IMR-90 (cell line): ENCODE measurements at regions not wholly inside any gene's neighbourhood (a gene's known extent, or its start where the extent isn't known, plus 50 kb on each side); places are given as distances from the start of the nearest gene placed in this dataset.

Experiments
- ATAC-seq: fragments of 200-7000 bp; cut with Tn5 transposase; 2 replicates; pipeline ENCODE4 v1.9.1; 2020; ENCODE audit warnings: low read depth, mild to moderate bottlenecking, moderate library complexity
- BruUV-seq: library from RNA; stranded (reverse); fragments of 400-500 nt; replicated peaks from 2 replicates; lab custom pipeline; 2021; lab: Mats Ljungman, UMichigan
- CTCF ChIA-PET: fragments of 300-600 bp; formaldehyde crosslinking; extraction: SDS; loops from one replicate; lab custom pipeline; 2021; ENCODE audit warnings: antibody characterized with exemption; lab: Yijun Ruan, JAX
- POLR2A ChIA-PET: fragments of 300-600 bp; sonication (Branson Sonifier 250); formaldehyde crosslinking; loops from one replicate; lab custom pipeline; 2022; ENCODE audit warnings: antibody characterized with exemption; ENCODE audit not compliant: unreplicated experiment; lab: Charles Lee
- DNase-seq: peaks from one replicate; pipeline ENCODE4 v3.0.0; 2013
- H2AFZ ChIP-seq: replicated peaks from 2 replicates; pipeline ENCODE3; 2013; ENCODE audit warnings: low read length, mild to moderate bottlenecking; ENCODE audit not compliant: poor library complexity
- H2AK5ac ChIP-seq: 2 replicates; pipeline ENCODE4 v1.6.1; 2013; ENCODE audit warnings: low read depth, low read length, inconsistent platforms
- H2AK9ac ChIP-seq: replicated peaks from 2 replicates; pipeline ENCODE3; 2013; ENCODE audit warnings: mild to moderate bottlenecking, low read depth, low read length, moderate library complexity; ENCODE audit not compliant: poor library complexity
- H2BK120ac ChIP-seq: 2 replicates; pipeline ENCODE4 v1.6.1; 2013; ENCODE audit warnings: low read depth, low read length, inconsistent platforms
- H2BK15ac ChIP-seq: 3 replicates; pipeline ENCODE4 v1.6.1; 2013; ENCODE audit warnings: low read depth, low read length, inconsistent platforms
- H2BK20ac ChIP-seq: 2 replicates; pipeline ENCODE4 v1.6.1; 2013; ENCODE audit warnings: low read depth, mild to moderate bottlenecking, inconsistent platforms, low read length, moderate library complexity
- H2BK5ac ChIP-seq: 2 replicates; pipeline ENCODE4 v1.6.1; 2013; ENCODE audit warnings: mild to moderate bottlenecking, low read depth, low read length, inconsistent platforms; ENCODE audit not compliant: poor library complexity, severe bottlenecking
- H3K14ac ChIP-seq: replicated peaks from 2 replicates; pipeline ENCODE4 v1.6.1; 2013; ENCODE audit warnings: low read depth, low read length, inconsistent platforms
- H3K18ac ChIP-seq: 2 replicates; pipeline ENCODE4 v1.6.1; 2013; ENCODE audit warnings: low read depth, low read length, control low read depth
- H3K23ac ChIP-seq: 2 replicates; pipeline ENCODE4 v1.6.1; 2013; ENCODE audit warnings: low read depth, low read length, inconsistent platforms
- H3K27ac ChIP-seq: 2 replicates; pipeline ENCODE4 v1.5.1; 2013; ENCODE audit warnings: mild to moderate bottlenecking, control low read depth, low read length; ENCODE audit not compliant: insufficient read depth
- H3K27me3 ChIP-seq: 2 replicates; pipeline ENCODE4 v1.6.1; 2013; ENCODE audit warnings: low read length; ENCODE audit not compliant: control insufficient read depth, insufficient read depth
- H3K36me3 ChIP-seq: 2 replicates; pipeline ENCODE4 v1.6.1; 2013; ENCODE audit warnings: low read length, mixed read lengths; ENCODE audit not compliant: control insufficient read depth, insufficient read depth
- H3K4ac ChIP-seq: 2 replicates; pipeline ENCODE4 v1.6.1; 2013; ENCODE audit warnings: low read depth, low read length, inconsistent platforms
- H3K4me1 ChIP-seq: 2 replicates; pipeline ENCODE4 v1.6.1; 2013; ENCODE audit warnings: low read length, mixed read lengths; ENCODE audit not compliant: control insufficient read depth, insufficient read depth
- H3K4me2 ChIP-seq: 2 replicates; pipeline ENCODE4 v1.6.1; 2013; ENCODE audit warnings: low read depth, mild to moderate bottlenecking, control low read depth, low read length, moderate library complexity
- H3K4me3 ChIP-seq: 2 replicates; pipeline ENCODE4 v1.5.1; 2013; ENCODE audit warnings: low read depth, mild to moderate bottlenecking, control low read depth, low read length, moderate library complexity; ENCODE audit not compliant: insufficient read depth
- H3K56ac ChIP-seq: 2 replicates; pipeline ENCODE4 v1.6.1; 2013; ENCODE audit warnings: low read length, inconsistent platforms; ENCODE audit not compliant: insufficient read depth; ENCODE audit errors: extremely low read depth
- H3K79me1 ChIP-seq, 2 experiments: 2 replicates each; pipeline ENCODE4 v1.6.1; 2013; ENCODE audit warnings: low read length in 2 of 2, inconsistent platforms in 1 of 2, low read depth in 1 of 2
- H3K9ac ChIP-seq: 2 replicates; pipeline ENCODE4 v1.6.1; 2013; ENCODE audit warnings: low read depth, low read length, control low read depth
- H3K9me1 ChIP-seq: 2 replicates; pipeline ENCODE4 v1.6.1; 2013; ENCODE audit warnings: low read length, inconsistent platforms; ENCODE audit not compliant: insufficient read depth
- H3K9me3 ChIP-seq: 2 replicates; pipeline ENCODE4 v1.6.1; 2013; ENCODE audit warnings: low read length; ENCODE audit not compliant: control insufficient read depth, insufficient read depth
- H4K20me1 ChIP-seq: 2 replicates; pipeline ENCODE4 v1.6.1; 2013; ENCODE audit warnings: low read length, inconsistent platforms; ENCODE audit not compliant: insufficient read depth
- H4K5ac ChIP-seq: 2 replicates; pipeline ENCODE4 v1.6.1; 2013; ENCODE audit warnings: mild to moderate bottlenecking, low read depth, low read length, control low read depth
- H4K8ac ChIP-seq, 2 experiments: 2 replicates each; pipeline ENCODE4 v1.6.1; 2013; ENCODE audit warnings: low read depth in 2 of 2, low read length in 2 of 2, control low read depth in 1 of 2, inconsistent platforms in 1 of 2
- H4K91ac ChIP-seq: 2 replicates; pipeline ENCODE4 v1.6.1; 2013; ENCODE audit warnings: low read depth, low read length, inconsistent platforms; ENCODE audit not compliant: insufficient read depth
- BHLHE40 ChIP-seq: fragments of 150-350 bp; IDR thresholded peaks from 2 replicates; pipeline ENCODE4 v1.6.1; 2016; ENCODE audit warnings: mild to moderate bottlenecking, low read depth, low read length
- CEBPB ChIP-seq: IDR thresholded peaks from 2 replicates; pipeline ENCODE4 v1.6.1; 2012; ENCODE audit warnings: low read depth, low read length, improper control_type of control experiment
- CHD1 ChIP-seq: IDR thresholded peaks from 2 replicates; pipeline ENCODE4 v1.6.1; 2012; ENCODE audit warnings: low read depth, low read length, improper control_type of control experiment
- CTCF ChIP-seq: conservative IDR thresholded peaks from 2 replicates; pipeline ENCODE4 v1.5.1; 2012; ENCODE audit warnings: mild to moderate bottlenecking, low read depth, low read length, improper control_type of control experiment
- ELK1 ChIP-seq: fragments of 150-350 bp; IDR thresholded peaks from 2 replicates; pipeline ENCODE4 v1.6.1; 2016; ENCODE audit warnings: low read depth, mild to moderate bottlenecking, low read length, moderate library complexity, borderline replicate concordance
- FOS ChIP-seq: fragments of 150-350 bp; IDR thresholded peaks from 2 replicates; pipeline ENCODE4 v1.6.1; 2016; ENCODE audit warnings: low read depth, low read length
- MAZ ChIP-seq: IDR thresholded peaks from 2 replicates; pipeline ENCODE4 v1.6.1; 2012; ENCODE audit warnings: low read depth, mild to moderate bottlenecking, low read length, improper control_type of control experiment, moderate library complexity, borderline replicate concordance
- MXI1 ChIP-seq: IDR thresholded peaks from 2 replicates; pipeline ENCODE4 v1.6.1; 2012; ENCODE audit warnings: low read depth, mild to moderate bottlenecking, low read length, moderate library complexity, borderline replicate concordance
- NFE2L2 ChIP-seq: fragments of 150-350 bp; IDR thresholded peaks from 2 replicates; pipeline ENCODE4 v1.6.1; 2016; ENCODE audit warnings: low read depth, mild to moderate bottlenecking, low read length
- POLR2A ChIP-seq: IDR thresholded peaks from 2 replicates; pipeline ENCODE4 v1.6.1; 2012; ENCODE audit warnings: mild to moderate bottlenecking, low read depth, low read length
- RCOR1 ChIP-seq: IDR thresholded peaks from 2 replicates; pipeline ENCODE4 v1.6.1; 2012; ENCODE audit warnings: mild to moderate bottlenecking, low read length, improper control_type of control experiment; ENCODE audit not compliant: insufficient replicate concordance
- RFX5 ChIP-seq: IDR thresholded peaks from 2 replicates; pipeline ENCODE4 v1.8.0; 2012; ENCODE audit warnings: low read depth, mild to moderate bottlenecking, low read length, moderate library complexity
- SMC3 ChIP-seq: fragments of 150-350 bp; IDR thresholded peaks from 2 replicates; pipeline ENCODE4 v1.6.1; 2016; ENCODE audit warnings: low read depth, mild to moderate bottlenecking, antibody characterized with exemption, low read length, moderate library complexity
- USF2 ChIP-seq: fragments of 150-350 bp; IDR thresholded peaks from 2 replicates; pipeline ENCODE4 v1.6.1; 2017; ENCODE audit warnings: mild to moderate bottlenecking, antibody characterized with exemption, low read length, low read depth
- WGBS, 2 experiments: methylation state at CpG; one replicate each; pipeline versions ENCODE4 v1.1.5 to v1.1.7; 2013; ENCODE audit warnings: missing lambda C conversion rate in 2 of 2; ENCODE audit not compliant: insufficient read length in 1 of 2; ENCODE audit errors: extremely low coverage in 2 of 2; 5-methylcytosine and 5-hydroxymethylcytosine counted together
- dilution Hi-C: fragments of 300-500 bp; cut with HindIII; formaldehyde crosslinking; loops from one replicate; pipeline ENCODE4 v1.14.3; 2018; ENCODE audit warnings: low sequenced_read_pairs; ENCODE audit not compliant: unreplicated experiment
- in situ Hi-C: fragments of 300-500 bp; cut with MboI; formaldehyde crosslinking; loops from 3 replicates; pipeline ENCODE4 v1.14.3; 2019; ENCODE audit warnings: low sequenced_read_pairs, inconsistent platforms, mixed read lengths
- intact Hi-C: fragments of 100-400 bp; cut with micrococcal nuclease; formaldehyde crosslinking; loops from 2 replicates; pipeline ENCODE4 v1.10.0; 2022

GRCh38 chr9:90979138-90979551 is 177.5 kb downstream of the SYK start:
- in situ Hi-C loops (no loop called here), dilution Hi-C loops (no loop called here), intact Hi-C loops (no loop called here)
- ATAC-seq, result no peak
- H2BK15ac ChIP-seq, result no peak overlapping the region
- ChIA-PET CTCF (no interaction called here), POLR2A (no interaction called here)
- H3K4me1 ChIP-seq, result 0 out of 2 replicates have a peak, but pooled peaks cover 2% of the 10 kb centered on the region
- no peaks in the 10 kb centered on the region for H3K27me3 ChIP-seq
- no peak overlapping the region for H3K14ac ChIP-seq
- H3K9me1 ChIP-seq, result 0 out of 2 replicates have a peak, but pooled peaks cover 9% of the 10 kb centered on the region
- H2BK120ac ChIP-seq, result no peak overlapping the region
- H3K79me1 ChIP-seq, result no peaks in the 10 kb centered on the region
- H4K8ac ChIP-seq, result no peak overlapping the region
- H2AK5ac ChIP-seq, result no peak overlapping the region
- no peak overlapping the region for H3K9ac ChIP-seq
- H4K91ac ChIP-seq, result no peak overlapping the region
- H2BK20ac ChIP-seq, result no peak overlapping the region
- no peaks in the 10 kb centered on the region for H3K36me3 ChIP-seq
- H3K23ac ChIP-seq, result no peak overlapping the region
- TF ChIP-seq MAZ (no peak), CHD1 (no peak), MXI1 (no peak), RCOR1 (no peak), ELK1 (no peak), USF2 (no peak), CTCF (no peak), BHLHE40 (no peak), POLR2A (no peak), SMC3 (no peak), CEBPB (no peak), FOS (no peak), RFX5 (no peak), NFE2L2 (no peak)
- no peak overlapping the region for H3K18ac ChIP-seq
- no peak overlapping the region for H3K4me3 ChIP-seq
- H4K5ac ChIP-seq, result no peak overlapping the region
- H4K20me1 ChIP-seq, result no peaks in the 10 kb centered on the region
- DNase-seq, result no peak
- H2AK9ac ChIP-seq, result no peak overlapping the region
- H3K9me3 ChIP-seq, result no peaks in the 10 kb centered on the region
- H3K4me2 ChIP-seq, result no peak overlapping the region
- no peak overlapping the region for H3K4ac ChIP-seq
- H3K27ac ChIP-seq, result no peak overlapping the region
- no peak overlapping the region for H3K56ac ChIP-seq
- H2AFZ ChIP-seq, result peak overlapping the region; percentile 5
- H2BK5ac ChIP-seq, result no peak overlapping the region
- WGBS, 2 experiments, result 100% methylated on average over 2 of the region's 7 CpGs; no CpG with 5 or more reads in 1 of the 2 experiments
- BruUV-seq, result no TSS peak
